ENCODE measurements at regions not wholly inside any gene's neighbourhood (a gene's known extent, or its start where the extent isn't known, plus 50 kb on each side); places are given as distances from the start of the nearest gene placed in this dataset.
"Not testable (repeated sequence)": the region's sequence is repeated elsewhere in the genome, so short reads cannot be mapped to it uniquely, and the experiment has no call there.

GRCh38 chr6:144675231-144675861 is 390.2 kb downstream of the UTRN start:
- Histone ChIP-seq H2AFZ (ENCODE audit: low read length) (no peak overlapping the region), H4K20me1 (ENCODE audit: insufficient read depth, low read depth, low read length) (no peaks in the 10 kb centered on the region), H3K4me3 (ENCODE audit: low read length) (no peak overlapping the region), H3K4me1 (ENCODE audit: low read length) (no peaks in the 10 kb centered on the region), H3K4me2 (ENCODE audit: low read depth, low read length, poor library complexity, severe bottlenecking) (no peak overlapping the region), H3K36me3 (ENCODE audit: insufficient read depth, low read length) (no peaks in the 10 kb centered on the region), H3K9me3 (ENCODE audit: low read length) (no peaks in the 10 kb centered on the region), H3K27ac (ENCODE audit: low read length) (no peak overlapping the region), H3K79me2 (ENCODE audit: low read length) (no peaks in the 10 kb centered on the region), H3K9ac (ENCODE audit: low read length) (no peak overlapping the region), H3K27me3 (ENCODE audit: low read length) (no peaks in the 10 kb centered on the region), H3K9me2 (replicated peaks; ENCODE audit: insufficient read depth, low read length) (no peaks in the 10 kb centered on the region)
- no peak for DNase-seq

GRCh38 chr6:144676310-144676709 is 391.2 kb downstream of the UTRN start:
- H3K27ac ChIP-seq (ENCODE audit: low read length); H3K9ac ChIP-seq (ENCODE audit: low read length); H3K36me3 ChIP-seq (ENCODE audit: insufficient read depth, low read length); H3K4me2 ChIP-seq (ENCODE audit: low read depth, low read length, poor library complexity, severe bottlenecking); H3K9me3 ChIP-seq (ENCODE audit: low read length); H3K79me2 ChIP-seq (ENCODE audit: low read length); DNase-seq; H2AFZ ChIP-seq (ENCODE audit: low read length); H3K4me1 ChIP-seq (ENCODE audit: low read length); H4K20me1 ChIP-seq (ENCODE audit: insufficient read depth, low read depth, low read length); H3K27me3 ChIP-seq (ENCODE audit: low read length); H3K4me3 ChIP-seq (ENCODE audit: low read length); H3K9me2 ChIP-seq (replicated peaks; ENCODE audit: insufficient read depth, low read length): not testable (repeated sequence)

DNA sequence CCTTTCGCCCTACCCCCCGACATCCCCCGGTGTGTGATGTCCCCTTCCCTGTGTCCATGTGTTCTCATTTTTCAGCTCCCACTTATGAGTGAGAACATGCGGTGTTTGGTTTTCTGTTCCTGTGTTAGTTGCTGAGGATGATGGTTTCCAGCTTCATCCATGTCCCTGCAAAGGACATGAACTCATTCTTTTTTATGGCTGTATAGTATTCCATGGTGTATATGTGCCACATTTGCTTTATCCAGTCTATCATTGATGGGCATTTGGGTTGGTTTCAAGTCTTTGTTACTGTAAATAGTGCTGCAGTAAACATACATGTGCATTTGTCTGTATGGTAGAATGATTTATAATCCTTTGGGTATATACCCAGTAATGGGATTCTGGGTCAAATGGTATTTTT is 392.1 kb downstream of the UTRN start:
- DNase-seq; H3K9me2 ChIP-seq (replicated peaks; ENCODE audit: insufficient read depth, low read length); H4K20me1 ChIP-seq (ENCODE audit: insufficient read depth, low read depth, low read length); H3K9ac ChIP-seq (ENCODE audit: low read length); H2AFZ ChIP-seq (ENCODE audit: low read length); H3K4me1 ChIP-seq (ENCODE audit: low read length); H3K27ac ChIP-seq (ENCODE audit: low read length); H3K79me2 ChIP-seq (ENCODE audit: low read length); H3K27me3 ChIP-seq (ENCODE audit: low read length); H3K36me3 ChIP-seq (ENCODE audit: insufficient read depth, low read length); H3K4me2 ChIP-seq (ENCODE audit: low read depth, low read length, poor library complexity, severe bottlenecking); H3K4me3 ChIP-seq (ENCODE audit: low read length); H3K9me3 ChIP-seq (ENCODE audit: low read length): not testable (repeated sequence)

- Histone ChIP-seq H2AFZ (ENCODE audit: low read length) (no peak overlapping the region), H4K20me1 (ENCODE audit: insufficient read depth, low read depth, low read length) (no peaks in the 10 kb centered on the region), H3K9me3 (ENCODE audit: low read length) (no peaks in the 10 kb centered on the region), H3K36me3 (ENCODE audit: insufficient read depth, low read length) (no peaks in the 10 kb centered on the region), H3K9me2 (replicated peaks; ENCODE audit: insufficient read depth, low read length) (no peaks in the 10 kb centered on the region), H3K27ac (ENCODE audit: low read length) (no peak overlapping the region), H3K4me2 (ENCODE audit: low read depth, low read length, poor library complexity, severe bottlenecking) (no peak overlapping the region), H3K4me3 (ENCODE audit: low read length) (no peak overlapping the region), H3K9ac (ENCODE audit: low read length) (no peak overlapping the region), H3K4me1 (ENCODE audit: low read length) (no peaks in the 10 kb centered on the region), H3K27me3 (ENCODE audit: low read length) (no peaks in the 10 kb centered on the region), H3K79me2 (ENCODE audit: low read length) (no peaks in the 10 kb centered on the region)
- no peak for DNase-seq
These were observed 393.7 kb downstream of the UTRN start for GRCh38 chr6:144678844-144679243.

- Histone ChIP-seq H4K20me1 (ENCODE audit: insufficient read depth, low read depth, low read length) (no peaks in the 10 kb centered on the region), H3K9me2 (replicated peaks; ENCODE audit: insufficient read depth, low read length) (no peaks in the 10 kb centered on the region), H2AFZ (ENCODE audit: low read length) (no peak overlapping the region), H3K4me3 (ENCODE audit: low read length) (no peak overlapping the region), H3K4me2 (ENCODE audit: low read depth, low read length, poor library complexity, severe bottlenecking) (no peak overlapping the region), H3K36me3 (ENCODE audit: insufficient read depth, low read length) (no peaks in the 10 kb centered on the region), H3K27me3 (ENCODE audit: low read length) (no peaks in the 10 kb centered on the region), H3K79me2 (ENCODE audit: low read length) (no peaks in the 10 kb centered on the region), H3K9me3 (ENCODE audit: low read length) (no peaks in the 10 kb centered on the region), H3K9ac (ENCODE audit: low read length) (no peak overlapping the region), H3K4me1 (ENCODE audit: low read length) (no peaks in the 10 kb centered on the region), H3K27ac (ENCODE audit: low read length) (no peak overlapping the region)
- no peak for DNase-seq
These were observed 396.2 kb downstream of the UTRN start for GRCh38 chr6:144681334-144681733.

- H2AFZ ChIP-seq (ENCODE audit: low read length): no peak overlapping the region
These were observed 398.3 kb downstream of the UTRN start for GRCh38 chr6:144683216-144684070.

DNA sequence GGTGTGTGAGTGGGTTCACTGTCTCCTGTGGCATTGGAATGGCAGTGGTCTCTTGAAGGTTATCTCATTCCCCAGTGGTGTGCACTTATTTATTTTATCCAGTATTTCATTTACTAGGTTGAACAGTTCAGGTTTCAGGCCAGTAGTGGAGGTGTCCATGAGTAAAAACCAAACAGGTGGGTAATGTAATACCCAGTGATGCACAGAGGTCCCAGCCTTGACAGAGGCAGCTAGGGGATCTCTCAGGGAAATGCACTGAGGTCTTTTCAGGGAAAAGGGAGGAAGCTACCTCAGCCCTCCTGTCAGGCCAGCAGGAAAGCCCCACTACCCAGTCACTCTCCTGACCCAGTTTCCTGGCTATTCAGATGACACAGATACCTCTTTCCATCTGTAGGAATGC is 403.6 kb downstream of the UTRN start:
- no peaks in the 10 kb centered on the region for H3K79me2 ChIP-seq (ENCODE audit: low read length)
- no peaks in the 10 kb centered on the region for H4K20me1 ChIP-seq (ENCODE audit: insufficient read depth, low read depth, low read length)
- no peaks in the 10 kb centered on the region for H3K9me2 ChIP-seq (replicated peaks; ENCODE audit: insufficient read depth, low read length)
- no peak overlapping the region for H3K9ac ChIP-seq (ENCODE audit: low read length)
- H3K36me3 ChIP-seq (ENCODE audit: insufficient read depth, low read length): no peaks in the 10 kb centered on the region
- no peak overlapping the region for H3K27ac ChIP-seq (ENCODE audit: low read length)
- no peak overlapping the region for H3K4me3 ChIP-seq (ENCODE audit: low read length)
- no peaks in the 10 kb centered on the region for H3K9me3 ChIP-seq (ENCODE audit: low read length)
- DNase-seq: no peak
- H2AFZ ChIP-seq (ENCODE audit: low read length): no peak overlapping the region
- no peaks in the 10 kb centered on the region for H3K4me1 ChIP-seq (ENCODE audit: low read length)
- H3K27me3 ChIP-seq (ENCODE audit: low read length): no peaks in the 10 kb centered on the region
- H3K4me2 ChIP-seq (ENCODE audit: low read depth, low read length, poor library complexity, severe bottlenecking): no peak overlapping the region

More at GRCh38 chr6:144683216-144684070, 398.3 kb downstream of the UTRN start:
- no peaks in the 10 kb centered on the region for H3K4me1 ChIP-seq (ENCODE audit: low read length)
- DNase-seq: no peak
- H4K20me1 ChIP-seq (ENCODE audit: insufficient read depth, low read depth, low read length): no peaks in the 10 kb centered on the region
- no peak overlapping the region for H3K27ac ChIP-seq (ENCODE audit: low read length)
- H3K36me3 ChIP-seq (ENCODE audit: insufficient read depth, low read length): no peaks in the 10 kb centered on the region
- no peaks in the 10 kb centered on the region for H3K79me2 ChIP-seq (ENCODE audit: low read length)
- no peaks in the 10 kb centered on the region for H3K9me3 ChIP-seq (ENCODE audit: low read length)
- H3K27me3 ChIP-seq (ENCODE audit: low read length): no peaks in the 10 kb centered on the region
- H3K4me2 ChIP-seq (ENCODE audit: low read depth, low read length, poor library complexity, severe bottlenecking): no peak overlapping the region
- no peak overlapping the region for H3K4me3 ChIP-seq (ENCODE audit: low read length)
- H3K9me2 ChIP-seq (replicated peaks; ENCODE audit: insufficient read depth, low read length): no peaks in the 10 kb centered on the region
- no peak overlapping the region for H3K9ac ChIP-seq (ENCODE audit: low read length)

GRCh38 chr6:144689503-144690040 is 404.4 kb downstream of the UTRN start:
- H3K4me3 ChIP-seq (ENCODE audit: low read length): no peak overlapping the region
- no peak overlapping the region for H3K4me2 ChIP-seq (ENCODE audit: low read depth, low read length, poor library complexity, severe bottlenecking)
- no peaks in the 10 kb centered on the region for H3K79me2 ChIP-seq (ENCODE audit: low read length)

More at GRCh38 chr6:144689503-144690040, 404.4 kb downstream of the UTRN start:
- no peak overlapping the region for H3K27ac ChIP-seq (ENCODE audit: low read length)
- no peak overlapping the region for H3K9ac ChIP-seq (ENCODE audit: low read length)
- no peaks in the 10 kb centered on the region for H3K9me3 ChIP-seq (ENCODE audit: low read length)
- no peaks in the 10 kb centered on the region for H3K9me2 ChIP-seq (replicated peaks; ENCODE audit: insufficient read depth, low read length)
- H3K36me3 ChIP-seq (ENCODE audit: insufficient read depth, low read length): no peaks in the 10 kb centered on the region
- no peak for DNase-seq
- H3K27me3 ChIP-seq (ENCODE audit: low read length): no peaks in the 10 kb centered on the region
- H4K20me1 ChIP-seq (ENCODE audit: insufficient read depth, low read depth, low read length): no peaks in the 10 kb centered on the region
- H3K4me1 ChIP-seq (ENCODE audit: low read length): no peaks in the 10 kb centered on the region
- no peak overlapping the region for H2AFZ ChIP-seq (ENCODE audit: low read length)
